ENCODE measurements at regions not wholly inside any gene's neighbourhood (a gene's known extent, or its start where the extent isn't known, plus 50 kb on each side); places are given as distances from the start of the nearest gene placed in this dataset.

DNA sequence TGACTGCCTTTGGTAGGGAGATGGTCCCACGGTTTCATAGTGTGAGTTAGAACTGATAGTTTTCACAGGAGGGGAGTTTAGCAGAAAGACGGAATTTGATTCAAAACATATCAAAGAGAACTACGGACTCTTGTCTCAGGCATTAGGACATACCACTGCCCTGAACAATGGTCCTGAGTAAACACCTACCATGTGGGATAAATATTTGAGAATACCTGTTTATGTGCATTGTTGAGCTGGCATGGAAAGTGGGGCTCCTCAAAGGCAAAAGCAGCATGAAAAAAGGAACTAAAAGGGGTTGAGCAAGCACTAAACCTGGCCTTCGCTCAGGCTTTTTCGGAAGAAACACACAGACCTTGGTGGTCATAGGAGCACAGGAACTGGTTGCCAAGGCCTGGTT, 144.4 kb downstream of the ZNF621 start:
- TF ChIP-seq, protein P1, sequence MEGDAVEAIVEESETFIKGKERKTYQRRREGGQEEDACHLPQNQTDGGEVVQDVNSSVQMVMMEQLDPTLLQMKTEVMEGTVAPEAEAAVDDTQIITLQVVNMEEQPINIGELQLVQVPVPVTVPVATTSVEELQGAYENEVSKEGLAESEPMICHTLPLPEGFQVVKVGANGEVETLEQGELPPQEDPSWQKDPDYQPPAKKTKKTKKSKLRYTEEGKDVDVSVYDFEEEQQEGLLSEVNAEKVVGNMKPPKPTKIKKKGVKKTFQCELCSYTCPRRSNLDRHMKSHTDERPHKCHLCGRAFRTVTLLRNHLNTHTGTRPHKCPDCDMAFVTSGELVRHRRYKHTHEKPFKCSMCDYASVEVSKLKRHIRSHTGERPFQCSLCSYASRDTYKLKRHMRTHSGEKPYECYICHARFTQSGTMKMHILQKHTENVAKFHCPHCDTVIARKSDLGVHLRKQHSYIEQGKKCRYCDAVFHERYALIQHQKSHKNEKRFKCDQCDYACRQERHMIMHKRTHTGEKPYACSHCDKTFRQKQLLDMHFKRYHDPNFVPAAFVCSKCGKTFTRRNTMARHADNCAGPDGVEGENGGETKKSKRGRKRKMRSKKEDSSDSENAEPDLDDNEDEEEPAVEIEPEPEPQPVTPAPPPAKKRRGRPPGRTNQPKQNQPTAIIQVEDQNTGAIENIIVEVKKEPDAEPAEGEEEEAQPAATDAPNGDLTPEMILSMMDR (IDR thresholded peaks at IDR 0.05; ENCODE audit: low read depth, low read length, missing control alignments), result no peak
- no peak for DNase-seq (ENCODE audit: extremely low read depth, low read depth)
- H3K4me3 ChIP-seq (replicated peaks; ENCODE audit: low read depth, low read length), result no peak overlapping the region

GRCh38 chr3:40672861-40673260, 148.1 kb downstream of the ZNF621 start:
- H3K4me3 ChIP-seq (replicated peaks; ENCODE audit: low read depth, low read length), result no peak overlapping the region
- TF ChIP-seq, protein P1 (IDR thresholded peaks at IDR 0.05; ENCODE audit: low read depth, low read length, missing control alignments), result no peak
- DNase-seq (ENCODE audit: extremely low read depth, low read depth), result no peak

- TF ChIP-seq, protein P1 (IDR thresholded peaks at IDR 0.05; ENCODE audit: low read depth, low read length, missing control alignments), result no peak
- no peak overlapping the region for H3K4me3 ChIP-seq (replicated peaks; ENCODE audit: low read depth, low read length)
- no peak for DNase-seq (ENCODE audit: extremely low read depth, low read depth)
These were observed 152.6 kb downstream of the ZNF621 start for GRCh38 chr3:40677321-40677720.

GRCh38 chr3:40677749-40678148, 153.0 kb downstream of the ZNF621 start:
- no peak for DNase-seq (ENCODE audit: extremely low read depth, low read depth)
- TF ChIP-seq, protein P1 (IDR thresholded peaks at IDR 0.05; ENCODE audit: low read depth, low read length, missing control alignments), result no peak
- H3K4me3 ChIP-seq (replicated peaks; ENCODE audit: low read depth, low read length), result no peak overlapping the region

- TF ChIP-seq, protein P1 (IDR thresholded peaks at IDR 0.05; ENCODE audit: low read depth, low read length, missing control alignments), result no peak
- no peak for DNase-seq (ENCODE audit: extremely low read depth, low read depth)
- H3K4me3 ChIP-seq (replicated peaks; ENCODE audit: low read depth, low read length), result no peak overlapping the region
These were observed 154.5 kb downstream of the ZNF621 start for GRCh38 chr3:40679290-40679689.

DNA sequence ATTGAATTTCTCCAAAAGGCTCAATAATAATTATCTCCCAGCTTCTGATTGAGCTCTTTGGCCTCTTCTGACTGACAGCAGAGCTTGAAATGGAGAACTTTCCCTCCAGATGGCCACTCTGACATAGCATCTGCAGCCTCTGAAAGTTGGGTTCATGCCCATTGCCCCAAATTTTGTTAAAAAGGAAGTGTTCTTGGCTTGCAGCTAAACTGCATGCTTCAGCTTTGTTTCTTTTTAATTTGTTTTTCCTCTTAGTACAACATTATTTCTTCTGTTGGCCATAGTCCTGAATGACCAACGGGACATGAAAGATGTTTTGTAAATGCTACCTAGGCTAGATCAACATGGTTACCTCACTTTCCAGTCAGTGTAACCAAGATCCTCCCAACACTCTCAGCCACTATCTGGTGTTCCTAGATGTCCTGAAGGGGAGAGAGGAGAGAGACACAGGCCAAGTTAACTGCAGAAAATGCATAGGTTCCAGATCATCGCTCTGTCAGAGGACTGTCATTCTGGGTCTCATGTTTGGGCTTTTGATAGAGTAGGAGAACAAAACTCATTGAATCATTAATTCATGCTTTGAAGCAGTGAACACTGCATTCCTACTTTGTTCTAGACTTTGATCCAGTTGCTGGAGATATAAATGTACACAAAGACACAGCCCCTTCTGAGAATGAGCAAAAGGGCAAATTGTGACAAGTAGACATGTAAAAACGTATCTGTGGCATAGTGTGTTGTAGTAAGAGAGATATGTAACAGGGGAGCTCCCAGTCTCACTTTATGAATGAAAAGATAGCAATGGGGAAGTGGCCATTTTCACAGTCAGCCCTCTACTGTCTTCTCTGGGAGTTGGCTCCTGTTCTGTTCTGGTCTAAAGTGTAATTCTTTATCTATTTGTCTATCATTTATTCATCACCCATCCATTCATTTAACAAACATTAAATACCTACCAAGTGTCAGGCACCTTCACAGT, 156.2 kb downstream of the ZNF621 start:
- TF ChIP-seq, protein P1 (IDR thresholded peaks at IDR 0.05; ENCODE audit: low read depth, low read length, missing control alignments), result no peak
- no peak for DNase-seq (ENCODE audit: extremely low read depth, low read depth)
- H3K4me3 ChIP-seq (replicated peaks; ENCODE audit: low read depth, low read length), result no peak overlapping the region

Measured in HFF-Myc (cell line).